ENCODE measurements at regions not wholly inside any gene's neighbourhood (a gene's known extent, or its start where the extent isn't known, plus 50 kb on each side); places are given as distances from the start of the nearest gene placed in this dataset.

DNA sequence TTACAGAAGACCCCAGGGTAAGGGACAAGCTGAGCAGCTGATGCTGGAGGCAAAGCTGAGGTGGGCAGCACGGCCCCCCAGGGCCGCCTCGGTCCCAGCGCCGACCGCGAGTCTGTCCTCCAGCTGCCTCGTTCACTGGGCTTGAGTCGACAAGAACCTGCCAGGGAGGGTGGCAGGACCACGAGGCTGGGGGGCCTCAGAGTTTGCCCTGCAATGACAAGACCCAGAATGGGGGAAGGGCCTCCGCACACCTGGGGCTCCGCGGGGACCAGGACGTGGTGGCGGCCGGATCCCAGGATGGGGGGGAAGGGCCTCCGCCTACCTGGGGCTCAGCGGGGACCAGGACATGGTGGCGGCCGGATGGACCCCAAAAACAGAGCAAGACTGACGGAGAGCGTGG is 53.9 kb upstream of the COL18A1 start:
- TF ChIP-seq, protein P1, sequence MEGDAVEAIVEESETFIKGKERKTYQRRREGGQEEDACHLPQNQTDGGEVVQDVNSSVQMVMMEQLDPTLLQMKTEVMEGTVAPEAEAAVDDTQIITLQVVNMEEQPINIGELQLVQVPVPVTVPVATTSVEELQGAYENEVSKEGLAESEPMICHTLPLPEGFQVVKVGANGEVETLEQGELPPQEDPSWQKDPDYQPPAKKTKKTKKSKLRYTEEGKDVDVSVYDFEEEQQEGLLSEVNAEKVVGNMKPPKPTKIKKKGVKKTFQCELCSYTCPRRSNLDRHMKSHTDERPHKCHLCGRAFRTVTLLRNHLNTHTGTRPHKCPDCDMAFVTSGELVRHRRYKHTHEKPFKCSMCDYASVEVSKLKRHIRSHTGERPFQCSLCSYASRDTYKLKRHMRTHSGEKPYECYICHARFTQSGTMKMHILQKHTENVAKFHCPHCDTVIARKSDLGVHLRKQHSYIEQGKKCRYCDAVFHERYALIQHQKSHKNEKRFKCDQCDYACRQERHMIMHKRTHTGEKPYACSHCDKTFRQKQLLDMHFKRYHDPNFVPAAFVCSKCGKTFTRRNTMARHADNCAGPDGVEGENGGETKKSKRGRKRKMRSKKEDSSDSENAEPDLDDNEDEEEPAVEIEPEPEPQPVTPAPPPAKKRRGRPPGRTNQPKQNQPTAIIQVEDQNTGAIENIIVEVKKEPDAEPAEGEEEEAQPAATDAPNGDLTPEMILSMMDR (conservative IDR thresholded peaks at IDR 0.05 in 1 of 2, IDR thresholded peaks at IDR 0.05 in 1 of 2; ENCODE audit: low read depth in 1 of 2, low read length in 2 of 2): no peak
- no peak for TF ChIP-seq EZH2 (IDR thresholded peaks at IDR 0.05; ENCODE audit: low read length, missing control alignments)

Measured in fibroblast of lung (primary cell).